ENCODE measurements at regions not wholly inside any gene's neighbourhood (a gene's known extent, or its start where the extent isn't known, plus 50 kb on each side); places are given as distances from the start of the nearest gene placed in this dataset.
"Not testable (repeated sequence)": the region's sequence is repeated elsewhere in the genome, so short reads cannot be mapped to it uniquely, and the experiment has no call there.

DNA sequence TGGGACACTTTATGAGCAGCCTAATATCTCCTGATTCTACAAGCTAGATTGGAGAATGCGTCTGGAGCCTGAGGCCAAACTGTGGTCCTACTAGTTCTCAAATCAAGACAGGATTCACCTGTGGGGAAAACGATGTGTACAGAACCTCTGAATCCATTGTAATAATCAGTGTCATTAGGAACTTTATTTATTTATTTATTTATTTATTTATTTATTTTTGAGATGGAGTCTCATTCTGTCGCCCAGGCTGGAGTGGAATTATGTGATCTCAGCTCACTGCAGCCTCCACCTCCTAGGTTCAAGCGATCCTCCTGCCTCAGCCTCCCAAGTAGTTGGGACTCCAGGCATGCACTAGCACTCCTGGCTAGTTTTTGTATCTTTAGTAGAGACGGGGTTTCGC lies 52.6 kb upstream of the KIF26B start:
- DNase-seq (ENCODE audit: low read depth): not testable (repeated sequence)

DNA sequence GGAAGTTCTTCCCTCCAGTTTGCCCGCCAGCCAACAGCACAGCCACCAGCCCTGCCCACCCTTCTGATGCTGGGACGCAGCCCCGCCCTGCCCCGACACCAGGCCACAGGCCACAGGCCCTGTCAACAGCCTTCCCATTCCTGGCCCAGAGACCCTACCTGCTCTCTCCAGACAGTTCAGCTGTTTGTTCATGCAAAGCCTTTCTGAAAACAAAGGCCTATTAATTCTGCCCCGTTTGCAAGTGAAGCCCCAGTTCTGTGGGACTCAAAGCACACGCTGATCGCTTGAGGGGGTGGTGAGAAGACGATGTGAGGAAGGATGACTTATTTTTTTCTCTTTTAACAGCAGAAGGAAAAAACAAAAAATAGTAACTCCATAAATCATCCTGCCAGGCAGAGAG lies 55.4 kb upstream of the KIF26B start:
- no peak for DNase-seq (ENCODE audit: low read depth)

DNA sequence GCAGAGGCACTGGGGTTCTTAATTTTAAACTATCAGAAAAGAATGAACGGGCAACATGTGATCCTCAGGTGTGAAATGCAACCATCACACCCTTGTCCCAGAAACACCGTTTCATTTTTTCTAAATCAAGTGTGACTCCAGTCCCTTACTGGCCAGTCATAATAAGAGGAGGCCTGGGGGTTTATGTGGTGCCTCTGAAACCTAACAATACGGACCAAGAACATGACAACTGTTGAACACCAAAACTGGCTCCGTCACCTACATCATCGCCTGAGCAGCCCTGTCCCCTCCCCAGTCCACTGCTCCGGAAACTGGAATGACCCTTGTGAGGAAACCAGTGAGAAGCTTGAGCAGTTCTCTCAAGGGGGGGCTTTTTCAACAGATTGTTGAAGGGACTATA lies 55.9 kb upstream of the KIF26B start:
- no peak for DNase-seq (ENCODE audit: low read depth)

DNA sequence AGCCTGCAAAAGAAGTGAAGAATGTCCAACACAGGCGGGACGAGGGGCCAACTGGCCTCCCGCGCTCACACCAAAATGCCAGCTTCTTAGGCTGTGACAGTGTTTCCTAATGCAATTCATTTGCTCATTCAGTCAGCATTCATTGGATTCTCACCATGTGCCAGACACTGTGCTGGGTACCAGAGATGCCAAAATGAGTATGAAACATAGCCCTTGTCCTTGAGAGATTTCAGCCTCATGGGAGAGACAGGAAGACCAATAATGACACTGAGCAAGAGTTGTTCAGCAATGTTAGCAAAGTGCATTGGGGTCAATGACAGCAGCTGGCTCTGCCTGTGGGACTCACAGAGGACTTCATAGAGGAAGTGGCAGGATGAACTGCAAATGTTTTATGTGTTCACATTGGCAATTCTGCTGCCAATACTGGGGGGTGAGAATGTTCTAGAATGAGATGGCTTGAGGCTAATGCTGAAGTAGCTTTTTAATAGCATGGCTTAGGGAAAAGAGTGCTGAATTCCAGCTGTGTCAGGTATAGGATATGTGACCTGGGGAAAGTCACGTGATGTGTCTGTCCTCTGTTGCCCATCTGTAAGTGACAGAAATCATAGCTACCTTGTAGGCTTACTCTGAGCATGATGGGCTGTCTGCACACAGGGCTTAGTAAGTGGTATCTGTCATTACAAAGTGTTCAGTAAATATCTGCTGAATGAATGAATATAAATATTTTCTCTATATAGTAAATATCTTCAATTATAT lies 58.3 kb upstream of the KIF26B start:
- DNase-seq (ENCODE audit: low read depth): no peak

DNA sequence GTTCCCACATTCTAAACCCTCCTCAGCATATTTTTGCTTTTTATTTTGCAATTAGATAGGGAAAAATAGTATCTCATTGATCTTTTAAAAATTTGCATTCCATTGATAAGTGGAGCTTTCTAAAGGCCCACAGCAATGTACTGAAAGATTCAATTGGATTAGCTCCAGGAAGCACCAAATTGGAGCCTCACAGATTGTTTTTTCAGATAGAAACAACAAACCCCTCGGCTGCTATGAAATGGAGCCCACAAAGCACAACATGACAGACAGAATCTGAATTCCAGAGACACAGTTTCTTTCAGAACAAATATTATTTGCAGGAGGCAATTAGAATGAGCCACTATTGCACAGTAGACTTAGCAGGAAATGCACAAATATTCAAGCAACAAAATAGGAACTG lies 58.9 kb upstream of the KIF26B start:
- DNase-seq (ENCODE audit: low read depth): no peak

DNA sequence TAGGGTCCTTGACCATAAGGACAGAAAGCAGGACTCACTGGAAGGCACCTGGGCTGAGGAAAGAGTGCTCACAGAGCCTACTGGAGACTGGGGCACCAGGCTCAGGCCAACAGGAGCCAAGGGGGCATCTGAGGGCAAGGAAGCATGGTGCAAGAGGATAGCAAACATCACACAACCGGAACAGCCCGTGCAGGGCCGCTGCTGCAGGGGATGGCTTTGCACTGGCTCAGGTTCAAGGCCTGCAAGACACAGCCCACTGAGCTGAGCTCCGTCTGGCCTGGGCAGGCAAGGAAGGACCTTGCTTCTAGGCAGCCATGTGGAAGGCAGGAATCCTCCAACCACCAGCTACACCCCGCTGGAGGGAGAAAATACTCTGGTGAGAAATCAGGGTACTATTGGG lies 59.8 kb upstream of the KIF26B start:
- no peak for DNase-seq (ENCODE audit: low read depth)

DNA sequence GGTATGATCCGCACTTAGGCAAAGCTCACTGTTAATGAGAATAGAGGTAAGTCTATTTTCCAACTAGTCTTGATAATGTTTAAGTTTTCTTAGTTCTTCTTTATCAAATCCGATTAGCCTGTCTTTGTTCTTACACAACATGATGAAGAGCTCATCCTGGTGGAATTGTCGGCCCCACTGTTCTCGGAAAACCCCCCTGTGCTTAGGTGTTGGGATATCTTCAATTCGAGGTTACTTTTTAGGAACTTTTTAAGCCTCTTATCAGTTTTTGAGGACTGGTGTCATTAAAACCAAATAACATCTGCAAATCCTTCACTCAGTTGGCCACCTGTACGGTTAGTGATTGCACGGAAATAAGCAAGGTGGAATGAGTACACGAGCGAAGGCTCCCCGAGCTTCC lies 60.7 kb upstream of the KIF26B start:
- no peak for DNase-seq (ENCODE audit: low read depth)

DNA sequence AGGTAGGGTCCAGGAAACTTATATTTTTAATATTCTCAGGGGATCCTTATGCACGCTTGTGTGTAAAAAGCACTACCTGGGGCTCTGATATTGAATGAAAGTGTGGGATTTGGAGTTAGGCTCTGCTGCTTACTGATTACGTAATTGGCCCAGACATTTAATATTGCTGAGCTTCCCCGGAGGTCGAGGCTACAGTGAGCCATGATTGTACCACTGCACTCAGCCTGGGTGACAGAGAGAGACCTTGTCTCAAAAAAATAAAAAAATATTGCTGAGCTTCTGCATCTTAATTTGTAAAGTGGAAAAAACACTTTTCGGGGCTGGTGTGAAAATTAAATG lies 62.2 kb upstream of the KIF26B start:
- DNase-seq (ENCODE audit: low read depth): no peak

DNA sequence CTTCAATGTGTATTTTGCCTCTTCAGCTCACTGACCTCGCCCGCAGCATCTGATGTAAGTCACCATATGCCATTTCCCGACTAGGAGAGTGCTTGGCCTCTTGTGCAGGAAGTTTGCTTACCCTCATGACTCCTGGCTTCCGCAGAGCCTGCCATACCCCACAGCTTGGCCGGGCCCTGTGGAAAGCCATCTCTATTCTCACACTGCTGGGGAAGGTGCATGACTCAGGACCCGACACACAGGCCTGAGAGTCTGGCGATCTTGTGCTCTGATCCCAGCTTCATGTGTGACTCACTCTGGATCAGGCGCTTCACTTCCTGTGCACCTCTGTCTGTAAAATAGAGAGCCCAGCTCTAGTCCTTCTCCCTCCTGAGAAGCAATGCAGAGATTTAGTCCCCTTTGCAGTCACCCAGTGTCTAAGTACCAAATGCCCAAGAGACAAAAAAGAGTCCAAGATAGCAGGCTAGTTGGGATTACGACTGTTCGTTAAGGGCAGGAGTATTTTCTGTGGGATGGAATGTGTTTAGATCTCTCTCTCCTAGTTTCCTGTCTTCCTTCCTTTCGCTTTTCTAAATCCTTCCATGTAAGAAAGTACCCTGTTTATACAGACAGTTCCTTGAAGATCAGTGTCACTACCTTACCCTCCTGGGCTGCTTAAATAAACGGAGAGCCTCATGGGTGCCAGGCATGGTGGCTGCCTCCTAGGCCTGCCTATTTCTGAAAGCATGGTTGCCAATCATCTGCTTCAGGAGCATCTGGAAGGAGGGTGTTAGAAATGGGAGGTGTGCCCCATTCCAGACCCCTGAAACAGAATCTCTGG lies 62.8 kb upstream of the KIF26B start:
- no peak for DNase-seq (ENCODE audit: low read depth)

DNA sequence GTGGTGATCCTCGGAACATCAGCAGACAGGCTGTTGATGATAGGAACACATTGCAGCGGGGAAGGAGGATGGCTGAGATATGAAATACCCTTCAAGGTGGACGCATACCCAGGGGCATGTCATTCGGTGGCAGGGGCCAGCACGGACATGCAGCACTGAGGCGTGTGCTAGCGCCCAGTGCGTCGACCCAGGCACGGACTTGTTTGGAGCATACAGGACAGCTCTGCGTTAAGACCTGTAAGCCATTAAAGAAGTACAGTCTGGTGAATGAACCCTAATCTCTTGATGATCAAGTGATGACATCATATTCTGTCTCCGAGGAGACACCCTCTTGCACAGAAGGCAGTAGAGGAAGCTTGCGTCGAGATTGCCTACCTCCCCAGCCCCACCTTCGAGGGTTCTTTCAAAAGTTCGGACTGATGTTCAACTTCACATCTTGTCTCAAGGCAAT lies 63.6 kb upstream of the KIF26B start:
- no peak for DNase-seq (ENCODE audit: low read depth)

DNA sequence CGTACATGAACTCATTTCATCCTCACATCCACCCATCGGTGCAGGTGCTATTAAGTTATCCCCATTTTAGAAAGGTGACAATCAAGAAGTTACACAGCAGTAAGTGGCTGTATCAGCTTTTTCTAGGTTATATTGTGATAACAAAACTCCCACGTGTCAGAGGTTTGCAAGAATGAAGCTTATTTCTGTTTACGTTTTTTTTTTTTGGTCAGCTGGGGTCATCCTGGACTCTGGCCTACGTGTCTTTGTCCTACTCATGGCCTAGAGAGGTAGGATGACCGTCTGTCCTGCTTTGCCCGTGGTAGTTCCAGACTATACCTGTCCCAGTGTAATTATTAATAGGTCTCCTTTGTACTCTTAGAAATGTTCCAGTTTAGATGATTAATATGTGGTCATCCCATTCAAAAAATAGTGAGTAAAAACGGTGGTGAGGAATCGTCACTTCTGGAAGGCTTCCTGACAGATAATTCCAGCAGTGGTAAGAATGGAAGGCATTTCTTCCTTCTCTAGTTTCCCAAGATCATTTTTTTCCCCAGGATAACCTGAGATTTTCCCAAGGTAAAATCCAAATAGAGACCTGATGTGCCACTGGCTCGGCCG lies 64.2 kb upstream of the KIF26B start:
- no peak for DNase-seq (ENCODE audit: low read depth)

DNA sequence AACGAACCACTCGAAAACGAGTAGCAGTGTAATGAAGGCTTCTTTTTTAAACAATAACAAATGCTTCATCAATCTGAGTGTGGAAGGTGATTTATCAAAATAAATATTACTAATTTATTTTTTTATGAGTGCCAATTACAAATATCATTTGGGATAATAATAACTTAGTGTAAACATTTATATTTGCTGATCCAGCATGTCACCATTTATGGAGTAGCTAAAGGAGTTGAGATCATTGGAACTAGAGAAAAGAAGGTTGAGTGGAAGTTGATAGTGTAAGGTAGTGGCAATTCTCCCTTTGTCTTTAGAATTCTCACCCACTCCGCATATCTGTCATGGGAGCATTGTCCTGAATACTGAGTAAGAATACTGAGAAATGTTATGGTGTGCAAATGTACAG lies 67.1 kb upstream of the KIF26B start:
- no peak for DNase-seq (ENCODE audit: low read depth)

DNA sequence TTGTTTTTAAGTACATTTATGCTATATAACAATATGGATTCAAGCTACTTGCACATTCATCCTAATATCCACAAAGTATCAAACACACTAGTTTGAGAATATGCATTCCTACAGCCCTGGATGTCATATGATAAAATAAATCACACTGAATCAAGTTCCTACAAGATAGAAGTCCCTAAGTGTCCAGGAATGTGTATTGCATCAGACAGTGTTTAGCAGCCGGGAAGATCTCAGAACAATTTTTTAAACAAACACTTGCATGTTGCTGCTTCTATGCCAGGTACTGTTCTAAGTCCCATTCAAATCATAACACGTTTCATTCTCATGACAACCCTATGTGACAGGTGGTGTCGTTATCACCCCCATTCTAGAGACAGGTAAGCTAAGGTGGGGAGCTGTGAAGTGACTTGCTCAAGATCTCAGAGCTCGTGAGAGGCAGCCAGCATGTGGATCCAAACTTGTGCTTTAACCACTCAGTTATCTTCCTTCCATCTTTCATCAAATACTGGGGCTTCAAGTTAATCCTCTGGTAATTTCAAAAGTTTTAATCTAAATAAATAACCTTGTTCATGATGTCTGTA lies 68.3 kb upstream of the KIF26B start:
- no peak for DNase-seq (ENCODE audit: low read depth)

DNA sequence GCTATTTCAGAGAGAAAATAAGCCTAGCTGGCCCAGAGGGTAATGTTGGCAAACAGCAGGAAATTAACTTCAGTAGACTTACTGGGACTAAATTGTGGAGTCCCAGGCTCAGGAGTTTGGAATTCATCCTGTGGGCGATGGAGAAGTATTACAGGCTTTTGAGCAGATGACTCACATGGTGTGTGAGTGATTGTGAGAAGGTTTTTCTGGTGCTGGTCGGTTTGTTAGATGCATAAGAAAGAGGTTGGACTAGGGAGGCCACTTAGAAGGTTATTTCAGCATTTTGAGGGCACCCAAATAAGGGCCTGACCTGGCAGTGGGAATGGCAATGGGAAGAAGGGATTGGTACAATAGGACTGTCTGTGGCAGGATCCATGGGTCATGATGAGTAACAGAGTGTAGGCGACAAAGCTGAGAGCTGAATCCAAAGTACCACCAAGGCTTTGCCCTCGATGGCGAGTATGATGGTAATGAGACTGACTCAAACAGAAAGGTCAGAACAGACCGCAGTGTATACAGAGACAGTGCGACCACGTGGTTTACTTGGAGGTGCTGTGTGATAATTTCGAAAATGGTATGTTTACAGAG lies 69.2 kb upstream of the KIF26B start:
- DNase-seq (ENCODE audit: low read depth): no peak

DNA sequence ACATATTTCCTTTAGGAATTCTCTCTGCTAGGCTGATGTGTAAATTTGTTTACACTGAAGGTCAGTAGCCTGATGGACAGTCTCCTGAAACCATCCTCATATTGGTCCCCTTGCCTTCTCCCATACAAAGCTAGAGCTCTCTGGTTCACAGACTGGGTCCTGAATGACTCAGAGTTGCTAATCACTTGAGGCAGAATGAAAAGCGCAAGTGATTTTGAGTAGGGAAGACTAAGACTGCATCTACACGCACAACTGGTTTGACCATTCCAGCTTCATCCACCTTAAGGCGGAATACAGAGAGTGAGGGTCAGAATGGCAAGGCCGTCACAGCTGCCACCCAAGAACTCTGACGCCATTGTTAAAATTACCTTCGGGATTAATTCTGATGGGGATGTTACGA lies 70.2 kb upstream of the KIF26B start:
- DNase-seq (ENCODE audit: low read depth): no peak

DNA sequence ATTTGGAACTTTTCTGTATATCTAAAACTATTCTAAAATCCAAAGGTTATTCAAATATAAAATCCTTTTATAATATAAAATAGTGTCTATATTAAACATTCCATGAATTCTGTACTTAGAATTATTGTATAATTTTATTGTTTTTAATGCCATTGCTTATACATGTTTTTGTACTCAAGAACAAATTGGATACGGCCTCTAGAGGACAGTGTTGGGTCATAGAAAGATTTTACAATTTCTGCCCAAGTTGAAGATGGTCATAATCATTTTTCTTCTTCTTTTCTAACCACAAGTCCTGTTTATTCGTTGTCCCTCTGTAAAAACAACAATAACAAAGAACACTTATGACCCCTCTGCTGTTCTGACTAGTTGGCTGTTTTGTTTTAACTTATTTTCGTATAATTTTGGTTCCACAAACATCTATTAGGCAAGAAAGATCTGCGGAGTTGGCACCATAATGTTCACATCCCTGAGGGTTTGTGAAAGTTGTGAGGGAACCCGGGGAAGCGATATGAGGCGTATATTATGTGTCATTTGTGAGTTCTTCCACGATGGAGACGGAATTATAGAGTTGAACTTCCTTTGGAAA lies 75.7 kb upstream of the KIF26B start:
- DNase-seq (ENCODE audit: low read depth): no peak

DNA sequence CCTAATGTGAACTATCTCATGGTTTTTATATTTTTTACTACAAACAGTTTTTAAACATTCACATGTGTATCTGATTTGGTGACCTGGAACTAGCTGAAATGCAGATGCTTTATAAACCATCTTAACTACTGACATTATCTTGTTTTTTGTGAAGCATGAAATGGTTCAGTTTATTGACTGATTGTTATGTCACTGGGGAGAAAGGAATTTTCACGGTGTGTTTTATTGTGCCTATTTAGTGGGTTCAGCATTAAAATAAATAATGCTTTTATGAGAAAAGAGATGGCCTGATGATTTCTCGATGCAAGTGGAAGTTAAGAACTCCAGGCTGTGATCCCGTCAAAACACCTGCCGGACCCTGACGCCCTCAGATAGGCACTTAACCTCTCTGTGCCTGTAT lies 79.9 kb upstream of the KIF26B start:
- DNase-seq (ENCODE audit: low read depth): no peak

DNA sequence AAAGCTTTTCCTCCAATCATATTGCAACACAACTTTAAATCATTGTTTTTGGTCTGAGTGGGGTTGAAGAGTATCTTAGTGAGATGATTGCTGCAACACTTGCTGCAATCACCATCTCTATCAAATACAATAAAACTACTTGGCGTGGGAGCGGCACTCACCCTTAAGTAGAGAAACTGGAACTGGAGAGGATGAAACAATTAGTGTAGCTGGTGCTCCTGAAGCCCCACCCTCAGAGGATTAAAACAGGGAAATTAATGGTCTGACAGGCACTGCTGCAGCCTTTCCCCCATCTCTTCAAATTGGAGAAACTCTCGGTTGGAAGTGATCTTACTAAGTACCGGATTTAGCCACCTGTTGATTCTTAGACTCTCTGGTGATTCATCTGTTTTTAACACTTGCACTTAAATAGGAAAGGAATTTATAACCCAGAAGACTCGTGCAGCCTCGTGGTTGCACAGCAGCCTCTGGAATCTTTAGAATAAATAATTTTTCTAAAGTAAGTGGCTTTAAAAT lies 80.5 kb upstream of the KIF26B start:
- DNase-seq (ENCODE audit: low read depth): no peak

DNA sequence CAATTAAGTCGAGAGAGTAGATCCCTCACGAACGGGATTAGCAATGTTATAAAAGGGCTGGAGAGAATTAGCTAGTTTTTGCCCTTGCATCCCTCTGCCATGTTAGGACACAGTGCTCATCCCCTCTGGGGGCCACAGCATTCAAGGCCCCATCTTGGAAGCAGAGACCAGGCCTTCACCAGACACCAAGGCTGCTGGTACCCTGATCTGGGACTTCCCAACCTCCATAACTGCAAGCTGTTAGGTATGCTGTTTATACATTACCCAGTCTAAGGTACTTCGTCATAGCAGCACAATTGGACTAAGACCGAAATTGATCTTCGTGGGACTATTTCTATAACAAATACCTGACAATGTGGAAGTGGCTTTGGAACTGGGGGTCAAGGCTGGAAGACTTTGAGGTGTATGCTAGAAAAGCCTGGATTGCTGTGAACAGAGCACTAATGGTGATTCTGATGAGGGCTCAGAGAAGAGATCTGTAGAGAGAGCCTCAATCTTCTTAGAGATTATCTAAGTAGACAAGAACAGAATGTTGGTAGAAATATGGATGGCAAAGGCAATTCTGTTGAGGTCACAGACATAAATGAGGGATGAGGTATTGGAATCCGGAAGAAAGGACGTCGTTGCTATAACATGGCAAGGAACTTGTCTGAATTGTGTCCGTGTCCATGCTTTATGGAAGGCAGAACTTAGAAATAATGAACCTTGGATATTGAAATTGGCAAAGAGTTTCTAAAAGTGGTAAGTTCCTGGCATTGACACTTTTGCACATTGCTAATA lies 83.8 kb upstream of the KIF26B start:
- no peak for DNase-seq (ENCODE audit: low read depth)

DNA sequence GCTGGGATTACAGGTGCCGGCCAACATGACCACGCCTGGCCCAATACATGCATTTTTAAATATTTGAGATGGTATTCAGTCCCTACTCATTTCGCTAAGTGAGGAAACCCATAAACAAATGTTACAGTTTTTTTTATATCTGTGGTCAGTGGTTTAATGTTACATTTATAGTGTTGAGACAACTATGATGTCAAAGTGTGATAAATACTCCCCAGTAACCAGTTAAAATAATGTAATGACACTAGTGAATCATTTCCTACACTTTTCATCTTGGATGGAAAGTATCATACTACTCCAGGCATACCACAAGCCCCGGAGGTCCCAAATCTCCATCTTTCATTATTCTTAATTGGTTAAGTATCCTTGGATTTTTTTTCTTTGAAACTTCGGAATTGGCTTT lies 87.5 kb upstream of the KIF26B start:
- no peak for DNase-seq (ENCODE audit: low read depth)

DNA sequence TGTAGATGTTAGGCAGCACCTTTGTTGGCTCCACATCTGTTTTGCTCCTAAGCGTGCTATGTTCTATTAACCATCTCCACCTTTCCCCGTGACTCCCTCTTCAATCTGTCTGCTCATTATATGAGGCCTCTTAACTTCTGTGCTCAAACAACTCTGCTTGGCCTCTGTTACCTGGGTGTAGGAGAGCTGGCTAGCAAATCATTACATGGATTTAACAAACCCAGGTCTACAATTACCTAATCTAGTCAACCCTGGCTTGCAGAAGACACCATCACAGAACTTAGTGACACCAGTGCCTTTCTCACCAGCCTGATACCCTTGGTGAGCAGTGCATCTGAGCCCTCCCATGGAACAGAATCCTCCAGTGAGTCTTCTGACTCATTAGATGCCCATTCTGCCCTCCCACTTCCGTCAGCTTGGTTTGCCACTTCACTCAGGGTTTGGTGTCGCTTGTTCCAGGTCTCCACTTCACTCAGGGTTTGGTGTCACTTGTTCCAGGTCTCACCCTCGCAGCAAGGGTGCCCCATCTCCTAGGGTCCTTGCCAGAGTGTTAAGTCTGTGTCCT lies 92.0 kb upstream of the KIF26B start:
- DNase-seq (ENCODE audit: low read depth): no peak
